ENCODE measurements at regions not wholly inside any gene's neighbourhood (a gene's known extent, or its start where the extent isn't known, plus 50 kb on each side); places are given as distances from the start of the nearest gene placed in this dataset.

- TF ChIP-seq NFIC (IDR thresholded peaks at IDR 0.05) (no peak), TGIF2 (CRISPR knock-in tag; IDR thresholded peaks at IDR 0.05) (no peak), ZNF592 (IDR thresholded peaks at IDR 0.05) (no peak), RBM39 (optimal IDR thresholded peaks at IDR 0.05; ENCODE audit: low read depth, low read length) (no peak), POLR2A (conservative IDR thresholded peaks at IDR 0.05) (no peak), CEBPB (tag; IDR thresholded peaks at IDR 0.05) (no peak)
These were observed 201.0 kb upstream of the HS6ST1 start for GRCh38 chr2:128519517-128520215.
